Nephron (organoid): ENCODE measurements at regions not wholly inside any gene's neighbourhood (a gene's known extent, or its start where the extent isn't known, plus 50 kb on each side); places are given as distances from the start of the nearest gene placed in this dataset.
A peak's percentile ranks its signal among the peaks of the same experiment; 100 is the strongest.

Source experiments
- H3K27ac Mint-ChIP-seq, 3 experiments: 2 replicates each; pipeline ENCODE4 v1.8.0; 2020; ENCODE audit warnings: mixed read lengths in 3 of 3, mild to moderate bottlenecking in 2 of 3, moderate library complexity in 1 of 3
- H3K27me3 Mint-ChIP-seq: 2 replicates; pipeline ENCODE4 v1.8.0; 2021; ENCODE audit warnings: low read depth, mild to moderate bottlenecking, moderate library complexity, mixed read lengths
- H3K36me3 Mint-ChIP-seq: 2 replicates; pipeline ENCODE4 v1.8.0; 2020; ENCODE audit warnings: low read depth, mixed read lengths
- H3K4me1 Mint-ChIP-seq: 2 replicates; pipeline ENCODE4 v1.8.0; 2020; ENCODE audit warnings: mixed read lengths
- H3K4me3 Mint-ChIP-seq, 3 experiments: 2 replicates each; pipeline ENCODE4 v1.8.0; 2020; ENCODE audit warnings: mild to moderate bottlenecking in 3 of 3, mixed read lengths in 3 of 3, moderate library complexity in 2 of 3
- H3K9me3 Mint-ChIP-seq: 2 replicates; pipeline ENCODE4 v1.8.0; 2020; ENCODE audit warnings: mixed read lengths
- CTCF ChIP-seq, 3 experiments: fragments of 200-600 bp; sonication (generic); IDR thresholded peaks; one replicate each; pipeline ENCODE4 v1.5.0; 2021; ENCODE audit warnings: antibody characterized with exemption in 3 of 3; ENCODE audit not compliant: unreplicated experiment in 3 of 3

- Mint-ChIP-seq H3K4me3 (no peak overlapping the region), H3K36me3 (no peaks in the 10 kb centered on the region), H3K27ac (no peak overlapping the region), H3K27me3 (no peaks in the 10 kb centered on the region), H3K4me1 (no peaks in the 10 kb centered on the region), H3K9me3 (no peaks in the 10 kb centered on the region)
- no peak for TF ChIP-seq CTCF (IDR thresholded peaks at IDR 0.05; ENCODE audit: unreplicated experiment in 3 of 3)
Observed at GRCh38 chr16:7849841-7850240, 517.2 kb downstream of the RBFOX1 start.

DNA sequence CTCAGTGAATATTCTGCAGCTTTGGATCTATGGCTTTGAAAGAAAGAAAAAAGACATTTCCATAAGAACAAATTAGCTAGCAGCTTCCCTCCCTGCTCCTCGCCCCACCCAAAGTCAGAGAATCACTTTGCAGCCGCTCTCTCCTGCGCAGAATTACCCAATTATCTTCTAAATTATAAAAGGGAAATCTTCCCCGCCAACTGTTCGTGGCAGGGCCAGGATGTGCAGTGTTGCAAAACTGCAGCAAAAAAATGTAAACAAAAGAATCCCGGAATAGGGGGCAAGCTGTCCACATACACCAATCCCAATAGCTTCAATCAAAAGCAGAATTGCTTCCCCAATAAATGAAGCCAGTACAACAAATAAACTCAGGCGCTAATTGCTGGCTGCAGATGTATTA is 510.6 kb downstream of the RBFOX1 start:
- TF ChIP-seq CTCF (IDR thresholded peaks at IDR 0.05; ENCODE audit: unreplicated experiment in 3 of 3) = no peak
- H3K4me1 Mint-ChIP-seq = no peaks in the 10 kb centered on the region

GRCh38 chr16:7839568-7839967 is 506.9 kb downstream of the RBFOX1 start:
- H3K9me3 Mint-ChIP-seq = no peaks in the 10 kb centered on the region
- no peak overlapping the region for H3K4me3 Mint-ChIP-seq
- no peaks in the 10 kb centered on the region for H3K36me3 Mint-ChIP-seq
- peaks cover 7% of the 10 kb centered on the region for H3K4me1 Mint-ChIP-seq
- H3K27ac Mint-ChIP-seq = no peak overlapping the region
- no peak for TF ChIP-seq CTCF (IDR thresholded peaks at IDR 0.05; ENCODE audit: unreplicated experiment in 3 of 3)
- no peaks in the 10 kb centered on the region for H3K27me3 Mint-ChIP-seq

More for the DNA sequence above, 510.6 kb downstream of the RBFOX1 start:
- H3K36me3 Mint-ChIP-seq = no peaks in the 10 kb centered on the region
- no peaks in the 10 kb centered on the region for H3K27me3 Mint-ChIP-seq
- no peak overlapping the region for H3K27ac Mint-ChIP-seq
- no peaks in the 10 kb centered on the region for H3K9me3 Mint-ChIP-seq
- no peak overlapping the region for H3K4me3 Mint-ChIP-seq

DNA sequence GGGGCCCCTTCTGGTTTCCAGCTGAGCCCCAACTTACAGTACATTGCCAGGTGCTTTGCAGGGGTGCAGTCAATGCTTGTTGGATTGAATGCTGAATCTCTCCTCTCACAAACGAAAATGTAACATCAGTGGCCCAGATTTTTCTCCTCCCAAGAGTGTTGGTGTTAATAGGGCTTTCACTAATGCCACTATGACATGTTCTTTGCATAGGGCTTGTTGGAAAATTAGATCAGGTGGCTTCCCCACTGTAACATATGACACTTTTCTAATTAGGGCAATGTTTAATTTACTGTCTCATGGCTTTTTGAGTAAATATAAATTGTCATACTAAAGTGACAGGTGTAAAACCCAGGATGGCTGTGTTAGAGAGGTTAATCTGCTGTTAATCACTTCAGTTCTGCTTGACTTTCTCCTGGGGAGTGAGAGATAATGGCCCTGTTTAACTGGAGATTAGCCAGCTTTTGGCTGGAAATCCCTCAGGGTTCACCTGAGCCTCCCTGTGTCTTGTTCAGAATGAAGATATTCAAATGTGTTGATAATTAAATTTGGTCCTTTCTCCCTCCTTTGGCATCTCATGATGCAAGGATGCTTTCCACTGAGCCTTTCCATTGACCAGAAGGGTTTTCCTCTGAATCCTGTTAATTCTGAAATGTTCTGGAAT is 502.3 kb downstream of the RBFOX1 start:
- Mint-ChIP-seq H3K27me3 (no peaks in the 10 kb centered on the region), H3K4me3 (no peak overlapping the region), H3K27ac (no peak overlapping the region), H3K9me3 (no peaks in the 10 kb centered on the region), H3K36me3 (no peaks in the 10 kb centered on the region), H3K4me1 (peaks cover 7% of the 10 kb centered on the region)
- no peak for TF ChIP-seq CTCF (IDR thresholded peaks at IDR 0.05; ENCODE audit: unreplicated experiment in 3 of 3)

DNA sequence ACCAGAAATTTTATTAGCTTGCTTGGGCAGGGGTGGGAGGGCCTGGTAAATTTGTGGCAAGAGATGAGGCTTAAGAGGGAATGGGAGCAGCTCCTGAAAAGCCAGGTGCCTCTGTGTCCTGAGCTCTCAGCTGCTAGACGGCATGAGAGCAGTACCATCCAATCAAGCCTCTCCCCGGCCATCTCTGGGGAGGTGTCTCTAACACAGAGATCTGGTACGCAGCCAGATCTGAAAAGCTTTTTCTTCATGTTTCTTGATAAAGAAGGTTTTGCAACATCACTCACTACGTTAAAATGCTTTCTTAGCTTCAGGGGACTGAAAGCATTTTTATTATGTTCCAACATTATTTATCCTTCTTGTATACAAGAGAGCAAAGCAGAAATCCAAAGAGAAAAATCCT is 488.2 kb downstream of the RBFOX1 start:
- Mint-ChIP-seq H3K4me1 (no peaks in the 10 kb centered on the region), H3K4me3 (no peak overlapping the region), H3K27ac (no peak overlapping the region), H3K27me3 (peaks cover 4% of the 10 kb centered on the region), H3K36me3 (no peaks in the 10 kb centered on the region), H3K9me3 (no peaks in the 10 kb centered on the region)
- no peak for TF ChIP-seq CTCF (IDR thresholded peaks at IDR 0.05; ENCODE audit: unreplicated experiment in 3 of 3)

DNA sequence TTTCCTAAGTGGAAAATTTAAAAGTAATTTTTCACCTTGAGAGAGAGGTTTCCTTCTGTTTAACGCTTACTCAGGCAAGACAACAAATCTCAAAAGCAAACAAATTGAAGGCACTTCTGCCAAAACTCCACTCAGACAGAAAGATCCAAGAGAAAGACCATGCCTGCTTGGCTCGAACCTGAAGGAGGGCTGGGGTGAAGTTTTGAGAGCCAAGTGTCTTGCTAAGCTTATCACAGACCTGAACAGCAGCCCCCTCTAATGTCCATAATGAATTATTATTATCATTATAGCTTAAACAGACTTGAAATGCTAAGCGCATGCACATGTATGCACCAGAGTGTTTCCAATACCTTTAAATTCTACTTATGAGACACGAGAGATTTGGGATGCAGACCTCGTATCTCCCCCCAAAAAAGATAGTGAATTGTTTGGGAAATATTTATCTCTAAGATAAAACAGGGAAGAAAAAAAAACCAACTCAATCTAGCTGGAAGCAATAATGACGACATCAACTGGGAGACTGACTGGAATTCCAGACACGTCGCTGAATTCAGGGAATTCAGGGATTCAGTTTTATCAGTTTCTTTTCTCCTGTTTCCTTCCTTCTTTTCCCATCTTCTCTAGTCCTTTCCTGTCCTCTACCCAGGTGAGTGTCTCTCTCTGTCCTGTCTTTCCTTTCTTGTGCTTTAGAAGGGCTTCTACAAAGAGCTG is 473.2 kb downstream of the RBFOX1 start:
- Mint-ChIP-seq H3K27me3 (peaks cover 4% of the 10 kb centered on the region), H3K36me3 (no peaks in the 10 kb centered on the region), H3K4me1 (no peaks in the 10 kb centered on the region), H3K4me3 (no peak overlapping the region), H3K9me3 (no peaks in the 10 kb centered on the region), H3K27ac (peak overlapping the region in 2 of 3 experiments; percentile 40 to 90)
- no peak for TF ChIP-seq CTCF (IDR thresholded peaks at IDR 0.05; ENCODE audit: unreplicated experiment in 3 of 3)
